ENCODE measurements at regions not wholly inside any gene's neighbourhood (a gene's known extent, or its start where the extent isn't known, plus 50 kb on each side); places are given as distances from the start of the nearest gene placed in this dataset.

GRCh38 chr3:5054098-5054497, 68.0 kb upstream of the ARL8B start (continued):
- TF ChIP-seq ZNF592 (IDR thresholded peaks at IDR 0.05) = peak; percentile 56; the same call in 1 of the 2 replicates
- TF ChIP-seq CTBP1 (IDR thresholded peaks at IDR 0.05; ENCODE audit: borderline replicate concordance) = no peak; the same call in 1 of the 2 replicates
- 0 out of 2 replicates have a peak, but pooled peaks have one; percentile 3 for TF ChIP-seq MECOM (CRISPR knock-in tag; IDR thresholded peaks at IDR 0.05)
- TF ChIP-seq, protein P1, sequence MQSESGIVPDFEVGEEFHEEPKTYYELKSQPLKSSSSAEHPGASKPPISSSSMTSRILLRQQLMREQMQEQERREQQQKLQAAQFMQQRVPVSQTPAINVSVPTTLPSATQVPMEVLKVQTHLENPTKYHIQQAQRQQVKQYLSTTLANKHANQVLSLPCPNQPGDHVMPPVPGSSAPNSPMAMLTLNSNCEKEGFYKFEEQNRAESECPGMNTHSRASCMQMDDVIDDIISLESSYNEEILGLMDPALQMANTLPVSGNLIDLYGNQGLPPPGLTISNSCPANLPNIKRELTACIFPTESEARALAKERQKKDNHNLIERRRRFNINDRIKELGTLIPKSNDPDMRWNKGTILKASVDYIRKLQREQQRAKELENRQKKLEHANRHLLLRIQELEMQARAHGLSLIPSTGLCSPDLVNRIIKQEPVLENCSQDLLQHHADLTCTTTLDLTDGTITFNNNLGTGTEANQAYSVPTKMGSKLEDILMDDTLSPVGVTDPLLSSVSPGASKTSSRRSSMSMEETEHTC (IDR thresholded peaks at IDR 0.05) = no peak
- peak; percentile 97 for TF ChIP-seq ZBTB17 (CRISPR knock-in tag; IDR thresholded peaks at IDR 0.05)
- TF ChIP-seq MCM2 (IDR thresholded peaks at IDR 0.05; ENCODE audit: low read depth) = 0 out of 2 replicates have a peak, but pooled peaks have one; percentile 28
- TF ChIP-seq, protein P2, sequence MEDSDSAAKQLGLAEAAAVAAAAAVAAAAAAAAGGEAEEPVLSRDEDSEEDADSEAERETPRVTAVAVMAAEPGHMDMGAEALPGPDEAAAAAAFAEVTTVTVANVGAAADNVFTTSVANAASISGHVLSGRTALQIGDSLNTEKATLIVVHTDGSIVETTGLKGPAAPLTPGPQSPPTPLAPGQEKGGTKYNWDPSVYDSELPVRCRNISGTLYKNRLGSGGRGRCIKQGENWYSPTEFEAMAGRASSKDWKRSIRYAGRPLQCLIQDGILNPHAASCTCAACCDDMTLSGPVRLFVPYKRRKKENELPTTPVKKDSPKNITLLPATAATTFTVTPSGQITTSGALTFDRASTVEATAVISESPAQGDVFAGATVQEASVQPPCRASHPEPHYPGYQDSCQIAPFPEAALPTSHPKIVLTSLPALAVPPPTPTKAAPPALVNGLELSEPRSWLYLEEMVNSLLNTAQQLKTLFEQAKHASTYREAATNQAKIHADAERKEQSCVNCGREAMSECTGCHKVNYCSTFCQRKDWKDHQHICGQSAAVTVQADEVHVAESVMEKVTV (CRISPR knock-in tag; IDR thresholded peaks at IDR 0.05) = peak; percentile 24; the same call in 1 of the 2 replicates
- TF ChIP-seq MNT (conservative IDR thresholded peaks at IDR 0.05) = 0 out of 4 replicates have a peak, but pooled peaks of 1 of the 2 experiments have one; percentile 23
- TF ChIP-seq HNRNPH1 (optimal IDR thresholded peaks at IDR 0.05; ENCODE audit: low read depth, low read length) = no peak
- TF ChIP-seq ZNF354B (CRISPR knock-in tag; IDR thresholded peaks at IDR 0.05) = no peak
- TF ChIP-seq E2F3 (CRISPR knock-in tag; IDR thresholded peaks at IDR 0.05) = 0 out of 2 replicates have a peak, but pooled peaks have one; percentile 34
- TF ChIP-seq, protein P3, sequence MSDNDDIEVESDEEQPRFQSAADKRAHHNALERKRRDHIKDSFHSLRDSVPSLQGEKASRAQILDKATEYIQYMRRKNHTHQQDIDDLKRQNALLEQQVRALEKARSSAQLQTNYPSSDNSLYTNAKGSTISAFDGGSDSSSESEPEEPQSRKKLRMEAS (CRISPR knock-in tag; IDR thresholded peaks at IDR 0.05) = peak; percentile 48; the same call in 1 of the 2 replicates
- no peak for TF ChIP-seq CHD1 (IDR thresholded peaks at IDR 0.05; ENCODE audit: low read length)
- no peak for TF ChIP-seq MLX (CRISPR knock-in tag; conservative IDR thresholded peaks at IDR 0.05)
- TF ChIP-seq, protein P4, sequence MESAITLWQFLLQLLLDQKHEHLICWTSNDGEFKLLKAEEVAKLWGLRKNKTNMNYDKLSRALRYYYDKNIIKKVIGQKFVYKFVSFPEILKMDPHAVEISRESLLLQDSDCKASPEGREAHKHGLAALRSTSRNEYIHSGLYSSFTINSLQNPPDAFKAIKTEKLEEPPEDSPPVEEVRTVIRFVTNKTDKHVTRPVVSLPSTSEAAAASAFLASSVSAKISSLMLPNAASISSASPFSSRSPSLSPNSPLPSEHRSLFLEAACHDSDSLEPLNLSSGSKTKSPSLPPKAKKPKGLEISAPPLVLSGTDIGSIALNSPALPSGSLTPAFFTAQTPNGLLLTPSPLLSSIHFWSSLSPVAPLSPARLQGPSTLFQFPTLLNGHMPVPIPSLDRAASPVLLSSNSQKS (CRISPR knock-in tag; IDR thresholded peaks at IDR 0.05) = no peak
- TF ChIP-seq NR3C1 (CRISPR knock-in tag; IDR thresholded peaks at IDR 0.05) = no peak
- TF ChIP-seq CC2D1A (IDR thresholded peaks at IDR 0.05) = no peak
- TF ChIP-seq L3MBTL2 (IDR thresholded peaks at IDR 0.05) = peak; percentile 68

Measured in K562 (cell line).